ENCODE measurements at regions not wholly inside any gene's neighbourhood (a gene's known extent, or its start where the extent isn't known, plus 50 kb on each side); places are given as distances from the start of the nearest gene placed in this dataset.

DNA sequence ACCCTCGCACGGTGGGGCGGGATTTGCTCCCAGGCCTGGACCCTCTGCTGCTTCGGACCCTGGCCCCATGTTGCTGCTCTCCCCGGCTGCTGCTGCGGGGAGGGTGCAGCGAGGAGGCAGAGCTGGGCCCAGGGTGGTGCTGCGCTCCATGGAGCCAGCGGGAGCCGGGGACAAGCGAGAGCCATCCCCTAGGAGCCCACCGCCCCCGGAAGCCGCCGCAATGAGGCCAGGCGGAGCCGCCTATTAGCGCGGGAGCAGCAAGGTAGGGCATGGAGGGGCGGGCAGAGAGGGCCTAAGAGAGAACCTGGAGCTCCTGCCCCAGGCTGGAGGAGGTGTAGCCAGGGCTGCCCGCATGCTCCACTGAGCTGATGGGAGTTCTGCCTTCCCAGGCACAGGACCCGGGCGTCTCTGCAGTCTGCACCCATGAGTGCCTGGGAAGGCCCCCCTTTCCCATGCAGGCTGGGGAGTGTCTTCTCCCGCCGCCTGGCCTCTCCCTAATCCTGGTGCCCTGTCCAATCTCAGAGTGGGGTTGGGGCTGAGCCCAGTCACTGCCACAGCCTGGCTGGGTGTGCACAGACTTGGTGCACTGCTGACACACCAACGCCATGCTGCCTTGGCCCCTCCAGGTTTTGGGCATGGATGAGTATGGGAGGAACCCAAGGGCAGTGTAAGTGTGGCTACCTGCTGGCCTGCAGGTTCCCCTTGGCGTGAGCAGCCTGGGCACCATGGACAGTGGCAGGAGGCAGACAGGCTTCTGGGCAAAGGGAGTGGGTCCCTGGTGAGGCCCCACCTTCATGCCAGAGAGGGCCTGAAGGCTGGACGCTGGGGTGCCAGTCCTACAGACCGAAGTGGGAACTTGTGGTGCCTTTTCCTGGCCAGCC lies 360.6 kb upstream of the MAP3K7 start:
- Histone ChIP-seq H3K4me1 (ENCODE audit: insufficient read depth, low read length) (no peaks in the 10 kb centered on the region), H3K27ac (ENCODE audit: low read length) (no peak overlapping the region), H3K27me3 (ENCODE audit: insufficient read depth, low read length) (no peaks in the 10 kb centered on the region), H3K9me3 (ENCODE audit: insufficient read depth, low read depth, low read length) (no peaks in the 10 kb centered on the region), H3K9ac (ENCODE audit: low read depth, low read length) (no peak overlapping the region), H3K36me3 (ENCODE audit: insufficient read depth, low read depth, low read length) (no peaks in the 10 kb centered on the region), H3K4me3 (ENCODE audit: low read length) (no peak overlapping the region)

DNA sequence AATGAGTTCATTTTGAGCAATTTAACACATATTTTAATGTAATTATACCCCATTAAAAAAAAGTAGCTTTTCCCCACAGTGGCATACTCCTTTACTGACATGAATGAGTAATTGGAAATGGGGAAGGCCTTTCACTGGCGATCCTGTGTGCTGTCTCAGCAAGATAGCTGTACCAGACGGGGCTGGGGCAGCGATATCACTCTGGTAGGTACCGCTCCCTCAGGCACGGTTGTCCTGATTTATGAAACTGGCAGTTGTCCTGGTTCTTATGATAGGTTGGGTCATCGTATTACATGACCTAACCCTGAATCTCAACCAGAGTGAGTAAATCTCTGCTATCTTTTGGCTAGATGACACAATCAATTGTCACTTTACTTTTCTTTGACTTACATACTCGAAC lies 355.0 kb upstream of the MAP3K7 start:
- no peaks in the 10 kb centered on the region for H3K36me3 ChIP-seq (ENCODE audit: insufficient read depth, low read depth, low read length)
- no peak overlapping the region for H3K4me3 ChIP-seq (ENCODE audit: low read length)
- H3K9me3 ChIP-seq (ENCODE audit: insufficient read depth, low read depth, low read length): no peaks in the 10 kb centered on the region
- no peak overlapping the region for H3K27ac ChIP-seq (ENCODE audit: low read length)
- H3K4me1 ChIP-seq (ENCODE audit: insufficient read depth, low read length): peaks cover 5% of the 10 kb centered on the region; the same call in 1 of the 2 replicates
- H3K27me3 ChIP-seq (ENCODE audit: insufficient read depth, low read length): no peaks in the 10 kb centered on the region
- H3K9ac ChIP-seq (ENCODE audit: low read depth, low read length): no peak overlapping the region

DNA sequence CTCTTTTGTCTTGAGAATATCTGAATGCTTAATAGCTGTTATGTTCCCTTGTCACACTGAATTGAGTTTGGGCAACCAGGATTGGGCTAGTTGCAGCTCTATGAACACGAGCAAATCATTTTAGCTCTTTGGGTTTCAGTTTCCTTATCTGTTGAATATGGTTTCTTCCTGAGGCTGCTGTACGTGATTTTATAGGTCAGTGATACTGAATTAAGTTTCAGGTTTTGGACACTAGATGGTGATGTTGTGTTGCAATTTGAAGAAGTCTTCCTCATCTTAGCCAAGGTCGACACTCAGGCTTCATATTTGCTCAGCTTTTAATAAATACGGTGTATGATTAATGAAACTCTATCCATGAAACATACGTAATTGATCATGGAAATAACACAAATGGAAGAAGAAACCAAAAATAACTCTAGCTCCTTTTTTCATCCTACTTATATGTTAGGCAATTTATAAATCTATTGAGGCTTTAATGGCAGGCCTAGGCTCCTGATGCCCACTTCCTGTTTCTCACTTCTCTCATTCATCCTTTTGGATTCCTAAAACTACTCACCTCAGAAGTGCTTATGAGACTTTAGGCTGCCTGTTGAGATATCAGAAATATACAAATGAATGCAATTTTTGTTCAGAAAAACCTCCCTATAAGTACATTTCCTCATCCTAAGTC lies 354.1 kb upstream of the MAP3K7 start:
- Histone ChIP-seq H3K27me3 (ENCODE audit: insufficient read depth, low read length) (no peaks in the 10 kb centered on the region), H3K9me3 (ENCODE audit: insufficient read depth, low read depth, low read length) (no peaks in the 10 kb centered on the region), H3K4me3 (ENCODE audit: low read length) (no peak overlapping the region), H3K36me3 (ENCODE audit: insufficient read depth, low read depth, low read length) (no peaks in the 10 kb centered on the region), H3K4me1 (ENCODE audit: insufficient read depth, low read length) (peaks cover 5% of the 10 kb centered on the region; the same call in 1 of the 2 replicates), H3K27ac (ENCODE audit: low read length) (no peak overlapping the region), H3K9ac (ENCODE audit: low read depth, low read length) (no peak overlapping the region)

DNA sequence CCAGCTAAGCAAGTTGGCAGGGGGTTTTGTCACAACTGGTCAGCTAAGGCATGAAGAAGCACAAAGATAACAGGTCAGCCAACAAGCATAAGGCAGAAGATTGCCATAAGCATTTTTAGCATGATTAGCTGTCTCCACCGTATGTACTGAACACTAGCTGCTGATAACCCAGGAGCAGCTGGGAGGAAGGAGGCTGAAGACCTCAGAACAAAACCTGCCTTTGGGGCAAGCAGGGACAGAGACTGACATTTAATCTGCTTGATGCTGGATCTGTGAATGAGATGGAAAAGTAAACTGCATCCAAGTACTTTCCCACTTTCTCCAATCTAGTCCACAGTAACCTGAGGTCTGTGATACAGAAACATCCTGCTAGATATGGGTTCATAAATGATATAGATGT lies 353.0 kb upstream of the MAP3K7 start:
- Histone ChIP-seq H3K27me3 (ENCODE audit: insufficient read depth, low read length) (no peaks in the 10 kb centered on the region), H3K9ac (ENCODE audit: low read depth, low read length) (no peak overlapping the region), H3K9me3 (ENCODE audit: insufficient read depth, low read depth, low read length) (no peaks in the 10 kb centered on the region), H3K4me3 (ENCODE audit: low read length) (no peak overlapping the region), H3K36me3 (ENCODE audit: insufficient read depth, low read depth, low read length) (no peaks in the 10 kb centered on the region), H3K27ac (ENCODE audit: low read length) (no peak overlapping the region), H3K4me1 (ENCODE audit: insufficient read depth, low read length) (peaks cover 5% of the 10 kb centered on the region; the same call in 1 of the 2 replicates)

DNA sequence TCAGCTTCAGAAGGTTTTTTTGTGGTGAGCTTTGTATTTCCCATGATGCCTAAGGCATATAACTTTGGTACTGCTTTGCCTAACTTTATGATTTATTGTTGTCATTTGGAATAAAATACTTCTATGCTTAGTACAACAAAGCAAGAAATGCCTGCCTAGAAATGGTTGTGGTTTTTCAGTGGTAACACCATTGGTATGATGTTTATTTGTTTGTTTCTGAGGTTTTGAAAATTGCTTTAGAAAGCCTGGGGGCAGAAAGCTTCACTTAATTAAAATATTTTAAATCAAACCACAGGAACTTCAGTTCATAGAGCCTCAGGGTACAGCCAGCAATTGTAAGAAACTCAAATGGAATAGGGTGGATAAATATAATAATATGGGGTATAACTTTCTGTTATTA lies 351.2 kb upstream of the MAP3K7 start:
- Histone ChIP-seq H3K9ac (ENCODE audit: low read depth, low read length) (no peak overlapping the region), H3K27me3 (ENCODE audit: insufficient read depth, low read length) (no peaks in the 10 kb centered on the region), H3K4me1 (ENCODE audit: insufficient read depth, low read length) (peaks cover 5% of the 10 kb centered on the region; the same call in 1 of the 2 replicates), H3K4me3 (ENCODE audit: low read length) (no peak overlapping the region), H3K27ac (ENCODE audit: low read length) (no peak overlapping the region), H3K36me3 (ENCODE audit: insufficient read depth, low read depth, low read length) (no peaks in the 10 kb centered on the region), H3K9me3 (ENCODE audit: insufficient read depth, low read depth, low read length) (no peaks in the 10 kb centered on the region)

DNA sequence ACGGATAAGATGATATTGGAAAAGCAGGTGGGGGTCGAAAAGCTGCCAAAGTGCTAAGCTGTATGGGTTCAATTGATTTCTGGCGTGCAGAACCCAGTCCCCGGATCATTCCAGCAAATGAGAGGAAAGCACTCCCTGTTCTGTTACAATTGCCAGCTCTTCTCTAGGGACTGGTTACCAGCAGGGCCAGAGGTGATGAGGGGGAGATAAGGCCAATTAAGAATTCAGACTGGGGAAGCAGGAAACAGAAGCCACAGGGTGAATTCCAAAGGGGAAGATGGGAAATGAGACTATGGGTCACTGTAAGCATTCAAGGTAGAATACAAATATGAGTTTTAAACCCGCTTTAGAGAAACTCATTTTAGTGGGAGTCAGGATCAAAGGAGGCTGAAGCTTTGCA lies 349.4 kb upstream of the MAP3K7 start:
- H3K9ac ChIP-seq (ENCODE audit: low read depth, low read length): no peak overlapping the region
- H3K9me3 ChIP-seq (ENCODE audit: insufficient read depth, low read depth, low read length): no peaks in the 10 kb centered on the region
- H3K4me1 ChIP-seq (ENCODE audit: insufficient read depth, low read length): peaks cover 3% of the 10 kb centered on the region; the same call in 1 of the 2 replicates
- H3K27me3 ChIP-seq (ENCODE audit: insufficient read depth, low read length): no peaks in the 10 kb centered on the region
- H3K27ac ChIP-seq (ENCODE audit: low read length): no peak overlapping the region
- H3K4me3 ChIP-seq (ENCODE audit: low read length): no peak overlapping the region
- H3K36me3 ChIP-seq (ENCODE audit: insufficient read depth, low read depth, low read length): no peaks in the 10 kb centered on the region

DNA sequence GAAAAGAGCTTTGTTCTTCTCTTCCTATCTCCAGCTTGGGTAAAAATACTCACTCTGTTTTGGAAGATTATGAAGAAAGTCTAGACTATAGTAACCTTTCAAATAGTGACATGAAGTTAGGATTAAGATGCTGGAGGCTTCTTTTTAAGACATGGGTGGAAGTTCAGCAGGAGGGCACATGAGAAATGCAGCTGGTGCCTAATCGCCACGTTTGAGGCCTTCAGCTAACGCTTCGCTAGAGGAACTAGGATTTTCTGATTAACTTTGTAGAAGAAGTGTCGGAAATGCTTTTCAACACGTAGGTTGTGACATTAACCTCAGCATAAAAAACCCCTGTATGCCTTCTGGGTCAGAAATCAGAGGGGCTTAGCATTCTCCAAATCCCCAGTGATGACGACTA lies 348.1 kb upstream of the MAP3K7 start:
- Histone ChIP-seq H3K9me3 (ENCODE audit: insufficient read depth, low read depth, low read length) (no peaks in the 10 kb centered on the region), H3K27ac (ENCODE audit: low read length) (no peak overlapping the region), H3K27me3 (ENCODE audit: insufficient read depth, low read length) (no peaks in the 10 kb centered on the region), H3K36me3 (ENCODE audit: insufficient read depth, low read depth, low read length) (no peaks in the 10 kb centered on the region), H3K4me3 (ENCODE audit: low read length) (no peak overlapping the region), H3K4me1 (ENCODE audit: insufficient read depth, low read length) (peaks cover 4% of the 10 kb centered on the region), H3K9ac (ENCODE audit: low read depth, low read length) (no peak overlapping the region)

DNA sequence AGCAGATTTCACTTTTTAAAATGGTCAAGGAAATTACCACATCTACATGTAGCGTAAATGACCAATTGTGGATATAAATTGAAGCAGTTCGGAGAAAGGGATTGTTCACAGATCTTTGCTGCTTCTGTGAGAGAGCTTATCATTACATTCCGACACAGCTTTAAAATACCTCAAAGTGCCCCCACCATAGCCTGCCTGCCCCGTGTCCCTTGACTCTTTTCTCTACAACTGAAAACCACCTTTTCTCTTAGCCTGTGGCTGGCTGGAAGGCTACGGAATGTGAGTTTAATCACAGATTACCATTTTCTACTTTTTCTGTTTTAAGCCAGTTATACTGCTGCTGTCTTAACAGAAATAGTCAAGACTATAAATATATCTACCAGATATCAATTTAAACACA lies 347.2 kb upstream of the MAP3K7 start:
- no peaks in the 10 kb centered on the region for H3K36me3 ChIP-seq (ENCODE audit: insufficient read depth, low read depth, low read length)
- H3K9me3 ChIP-seq (ENCODE audit: insufficient read depth, low read depth, low read length): no peaks in the 10 kb centered on the region
- H3K27me3 ChIP-seq (ENCODE audit: insufficient read depth, low read length): no peaks in the 10 kb centered on the region
- no peak overlapping the region for H3K4me3 ChIP-seq (ENCODE audit: low read length)
- no peak overlapping the region for H3K9ac ChIP-seq (ENCODE audit: low read depth, low read length)
- H3K4me1 ChIP-seq (ENCODE audit: insufficient read depth, low read length): peaks cover 4% of the 10 kb centered on the region
- H3K27ac ChIP-seq (ENCODE audit: low read length): no peak overlapping the region

DNA sequence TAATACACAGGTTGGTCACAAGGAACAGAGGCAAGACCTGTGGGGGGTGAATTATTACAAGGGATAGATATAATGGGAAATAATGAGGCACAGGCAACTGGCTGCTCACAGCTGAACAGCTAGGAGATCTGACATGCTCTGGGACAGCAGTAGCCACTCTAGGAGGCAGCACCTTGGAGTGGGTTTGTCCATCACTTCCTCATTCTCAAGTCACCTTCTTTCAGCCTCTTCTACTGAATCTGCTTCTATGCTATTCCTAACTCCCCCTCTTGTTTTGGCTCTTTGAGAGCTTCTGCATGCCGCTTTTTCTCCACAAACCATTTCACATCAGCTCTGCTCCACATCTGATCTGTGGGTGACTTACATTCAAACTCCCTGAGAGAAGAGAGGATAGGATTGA lies 345.5 kb upstream of the MAP3K7 start:
- H3K9ac ChIP-seq (ENCODE audit: low read depth, low read length): no peak overlapping the region
- no peaks in the 10 kb centered on the region for H3K36me3 ChIP-seq (ENCODE audit: insufficient read depth, low read depth, low read length)
- H3K27me3 ChIP-seq (ENCODE audit: insufficient read depth, low read length): no peaks in the 10 kb centered on the region
- H3K4me3 ChIP-seq (ENCODE audit: low read length): no peak overlapping the region
- H3K27ac ChIP-seq (ENCODE audit: low read length): no peak overlapping the region
- H3K9me3 ChIP-seq (ENCODE audit: insufficient read depth, low read depth, low read length): no peaks in the 10 kb centered on the region
- H3K4me1 ChIP-seq (ENCODE audit: insufficient read depth, low read length): peaks cover 13% of the 10 kb centered on the region

DNA sequence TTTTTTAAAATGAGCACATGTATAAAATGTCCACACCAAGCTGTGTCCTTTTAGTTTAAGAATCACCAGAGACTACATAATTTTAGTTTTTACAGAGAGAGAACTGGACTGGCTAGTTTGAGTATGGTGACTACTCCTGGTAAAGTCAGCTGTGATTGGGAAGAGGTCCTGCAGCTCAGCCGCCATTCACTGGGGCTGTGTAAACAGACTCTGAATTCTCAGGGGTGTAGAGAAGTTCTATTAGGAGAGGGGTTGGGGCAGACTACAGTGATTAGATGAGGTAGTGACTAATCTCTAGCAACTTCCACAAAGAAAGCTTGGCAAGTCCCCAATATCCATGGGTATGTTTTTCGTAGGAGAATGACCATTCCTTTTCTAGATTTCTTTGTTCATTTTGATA lies 341.2 kb upstream of the MAP3K7 start:
- H3K4me1 ChIP-seq (ENCODE audit: insufficient read depth, low read length): peaks cover 13% of the 10 kb centered on the region

DNA sequence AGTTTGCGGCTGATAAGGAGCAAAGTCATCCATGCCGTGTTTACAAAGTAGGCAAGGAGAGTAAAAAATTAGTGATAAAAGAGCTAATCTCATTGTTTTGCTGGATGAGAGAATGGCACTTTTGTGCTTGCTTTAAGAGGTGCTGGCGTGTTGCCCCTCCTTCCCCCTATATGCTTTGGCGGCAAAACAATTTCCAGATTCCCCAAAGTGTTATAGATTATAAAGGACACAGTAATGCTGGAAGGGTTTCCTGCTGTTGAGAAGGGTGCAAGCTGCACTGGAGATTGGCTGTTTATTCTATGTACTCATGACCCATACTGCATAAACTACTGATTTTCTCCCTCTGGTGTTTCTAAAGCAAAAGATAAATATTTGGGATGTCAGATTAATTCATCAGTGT lies 338.9 kb upstream of the MAP3K7 start:
- H3K4me3 ChIP-seq (ENCODE audit: low read length): no peak overlapping the region
- no peaks in the 10 kb centered on the region for H3K27me3 ChIP-seq (ENCODE audit: insufficient read depth, low read length)
- peaks cover 9% of the 10 kb centered on the region; the same call in 1 of the 2 replicates for H3K4me1 ChIP-seq (ENCODE audit: insufficient read depth, low read length)
- H3K9me3 ChIP-seq (ENCODE audit: insufficient read depth, low read depth, low read length): no peaks in the 10 kb centered on the region
- no peaks in the 10 kb centered on the region for H3K36me3 ChIP-seq (ENCODE audit: insufficient read depth, low read depth, low read length)
- no peak overlapping the region for H3K9ac ChIP-seq (ENCODE audit: low read depth, low read length)
- no peak overlapping the region for H3K27ac ChIP-seq (ENCODE audit: low read length)

More for the DNA sequence above, 341.2 kb upstream of the MAP3K7 start:
- no peak overlapping the region for H3K9ac ChIP-seq (ENCODE audit: low read depth, low read length)
- H3K27ac ChIP-seq (ENCODE audit: low read length): no peak overlapping the region
- H3K4me3 ChIP-seq (ENCODE audit: low read length): no peak overlapping the region
- H3K27me3 ChIP-seq (ENCODE audit: insufficient read depth, low read length): no peaks in the 10 kb centered on the region
- no peaks in the 10 kb centered on the region for H3K9me3 ChIP-seq (ENCODE audit: insufficient read depth, low read depth, low read length)
- H3K36me3 ChIP-seq (ENCODE audit: insufficient read depth, low read depth, low read length): no peaks in the 10 kb centered on the region

DNA sequence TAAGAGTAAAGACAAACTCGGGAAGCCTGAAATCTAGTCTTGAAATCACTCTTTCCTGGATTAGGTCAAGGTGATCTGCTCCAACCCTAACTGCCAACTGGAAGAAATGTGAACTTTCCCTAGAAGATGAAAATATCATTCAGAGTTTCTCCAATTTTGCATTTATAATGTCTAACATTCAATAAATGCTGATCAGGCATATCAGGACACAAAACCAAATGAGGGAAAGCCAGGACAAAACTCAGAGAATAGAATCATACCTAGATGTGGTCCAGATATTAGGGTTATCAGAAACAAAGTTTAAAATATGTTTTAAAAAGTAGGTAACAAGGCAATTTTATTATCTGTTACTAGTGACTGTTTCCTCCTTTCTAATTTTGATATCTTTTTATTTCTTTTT lies 335.5 kb upstream of the MAP3K7 start:
- H3K27ac ChIP-seq (ENCODE audit: low read length): no peak overlapping the region
- H3K4me3 ChIP-seq (ENCODE audit: low read length): no peak overlapping the region
- H3K4me1 ChIP-seq (ENCODE audit: insufficient read depth, low read length): no peaks in the 10 kb centered on the region
- no peaks in the 10 kb centered on the region for H3K36me3 ChIP-seq (ENCODE audit: insufficient read depth, low read depth, low read length)
- no peak overlapping the region for H3K9ac ChIP-seq (ENCODE audit: low read depth, low read length)
- peaks cover under 1% of the 10 kb centered on the region; the same call in 1 of the 2 replicates for H3K9me3 ChIP-seq (ENCODE audit: insufficient read depth, low read depth, low read length)
- H3K27me3 ChIP-seq (ENCODE audit: insufficient read depth, low read length): no peaks in the 10 kb centered on the region
